ENCODE measurements at regions not wholly inside any gene's neighbourhood (a gene's known extent, or its start where the extent isn't known, plus 50 kb on each side); places are given as distances from the start of the nearest gene placed in this dataset.

- TF ChIP-seq CTCF (optimal IDR thresholded peaks at IDR 0.05 in 1 of 3, IDR thresholded peaks at IDR 0.05 in 1 of 3, conservative IDR thresholded peaks at IDR 0.05 in 1 of 3; ENCODE audit: extremely low read depth in 1 of 3, insufficient read depth in 2 of 3, low read length in 3 of 3) (no peak), EZH2 (IDR thresholded peaks at IDR 0.05; ENCODE audit: low read length) (no peak)
- H3K9me3 ChIP-seq (ENCODE audit: control insufficient read depth, low read depth, low read length) = no peaks in the 10 kb centered on the region
These were observed 89.6 kb downstream of the CEBPB start for GRCh38 chr20:50279988-50280850.

GRCh38 chr20:50280851-50281655 is 90.4 kb downstream of the CEBPB start:
- no peak overlapping the region for H2AFZ ChIP-seq (ENCODE audit: control insufficient read depth, low read length)
- FAIRE-seq (no peak), DNase-seq (ENCODE audit: low read depth, low spot score) (no peak)
- peaks cover 8% of the 10 kb centered on the region for H3K27me3 ChIP-seq (ENCODE audit: control insufficient read depth, extremely low read depth, insufficient read depth, low read length)
- peaks cover 16% of the 10 kb centered on the region for H3K4me1 ChIP-seq (ENCODE audit: control insufficient read depth, extremely low read depth, insufficient read depth, low read length)
- H3K79me2 ChIP-seq (ENCODE audit: control insufficient read depth, insufficient read depth, low read length) = no peaks in the 10 kb centered on the region
- no peaks in the 10 kb centered on the region for H3K36me3 ChIP-seq (ENCODE audit: control insufficient read depth in 2 of 2, extremely low read depth in 1 of 2, insufficient read depth in 2 of 2, low read length in 2 of 2)
- no peak for TF ChIP-seq CTCF (optimal IDR thresholded peaks at IDR 0.05 in 1 of 3, IDR thresholded peaks at IDR 0.05 in 1 of 3, conservative IDR thresholded peaks at IDR 0.05 in 1 of 3; ENCODE audit: extremely low read depth in 1 of 3, insufficient read depth in 2 of 3, low read length in 3 of 3)
- TF ChIP-seq EZH2 (IDR thresholded peaks at IDR 0.05; ENCODE audit: low read length) = no peak
- no peak overlapping the region for H3K27ac ChIP-seq (ENCODE audit: control insufficient read depth, insufficient read depth, low read length)
- dilution Hi-C loops (cut with MboI; ENCODE audit: extremely low pct_ligation_motif_present, low sequenced_read_pairs) = no loop called here
- H3K4me2 ChIP-seq (ENCODE audit: control insufficient read depth, extremely low read depth, insufficient read depth, low read depth, low read length) = no peak overlapping the region
- no peak overlapping the region for H3K9ac ChIP-seq (ENCODE audit: control insufficient read depth, extremely low read depth, insufficient read depth, low read length)
- H4K20me1 ChIP-seq (ENCODE audit: control insufficient read depth, extremely low read depth, insufficient read depth, low read length) = no peaks in the 10 kb centered on the region
- no peaks in the 10 kb centered on the region for H3K9me1 ChIP-seq (ENCODE audit: control insufficient read depth, extremely low read depth, insufficient read depth, low read length)
- H3K4me3 ChIP-seq (ENCODE audit: control insufficient read depth in 2 of 3, extremely low read depth in 1 of 3, insufficient read depth in 2 of 3, low read depth in 1 of 3, low read length in 3 of 3) = no peak overlapping the region
- no peaks in the 10 kb centered on the region for H3K9me3 ChIP-seq (ENCODE audit: control insufficient read depth, low read depth, low read length)

More at GRCh38 chr20:50279988-50280850, 89.6 kb downstream of the CEBPB start:
- no peaks in the 10 kb centered on the region for H3K36me3 ChIP-seq (ENCODE audit: control insufficient read depth in 2 of 2, extremely low read depth in 1 of 2, insufficient read depth in 2 of 2, low read length in 2 of 2)
- no peak overlapping the region for H3K27ac ChIP-seq (ENCODE audit: control insufficient read depth, insufficient read depth, low read length)
- no peak overlapping the region for H3K4me2 ChIP-seq (ENCODE audit: control insufficient read depth, extremely low read depth, insufficient read depth, low read depth, low read length)
- FAIRE-seq (no peak), DNase-seq (ENCODE audit: low read depth, low spot score) (no peak)
- H4K20me1 ChIP-seq (ENCODE audit: control insufficient read depth, extremely low read depth, insufficient read depth, low read length) = no peaks in the 10 kb centered on the region
- H3K9me1 ChIP-seq (ENCODE audit: control insufficient read depth, extremely low read depth, insufficient read depth, low read length) = no peaks in the 10 kb centered on the region
- H3K4me3 ChIP-seq (ENCODE audit: control insufficient read depth in 2 of 3, extremely low read depth in 1 of 3, insufficient read depth in 2 of 3, low read depth in 1 of 3, low read length in 3 of 3) = no peak overlapping the region
- peaks cover 16% of the 10 kb centered on the region for H3K4me1 ChIP-seq (ENCODE audit: control insufficient read depth, extremely low read depth, insufficient read depth, low read length)
- no peaks in the 10 kb centered on the region for H3K79me2 ChIP-seq (ENCODE audit: control insufficient read depth, insufficient read depth, low read length)
- dilution Hi-C loops (cut with MboI; ENCODE audit: extremely low pct_ligation_motif_present, low sequenced_read_pairs) = no loop called here
- H2AFZ ChIP-seq (ENCODE audit: control insufficient read depth, low read length) = no peak overlapping the region
- peaks cover 8% of the 10 kb centered on the region for H3K27me3 ChIP-seq (ENCODE audit: control insufficient read depth, extremely low read depth, insufficient read depth, low read length)
- no peak overlapping the region for H3K9ac ChIP-seq (ENCODE audit: control insufficient read depth, extremely low read depth, insufficient read depth, low read length)

All from keratinocyte (primary cell).